Suppressor macrophage (primary cell): ENCODE measurements at regions not wholly inside any gene's neighbourhood (a gene's known extent, or its start where the extent isn't known, plus 50 kb on each side); places are given as distances from the start of the nearest gene placed in this dataset.
A peak's percentile ranks its signal among the peaks of the same experiment; 100 is the strongest.
"Not testable (repeated sequence)": the region's sequence is repeated elsewhere in the genome, so short reads cannot be mapped to it uniquely, and the experiment has no call there.

Experiments used
- DNase-seq, 4 experiments: peaks; one replicate each; pipeline ENCODE4 v3.0.0-alpha.2; 2020 to 2022

GRCh38 chr1:161454865-161455707 is 50.2 kb upstream of the FCGR2A start:
- DNase-seq: not testable (repeated sequence)

DNA sequence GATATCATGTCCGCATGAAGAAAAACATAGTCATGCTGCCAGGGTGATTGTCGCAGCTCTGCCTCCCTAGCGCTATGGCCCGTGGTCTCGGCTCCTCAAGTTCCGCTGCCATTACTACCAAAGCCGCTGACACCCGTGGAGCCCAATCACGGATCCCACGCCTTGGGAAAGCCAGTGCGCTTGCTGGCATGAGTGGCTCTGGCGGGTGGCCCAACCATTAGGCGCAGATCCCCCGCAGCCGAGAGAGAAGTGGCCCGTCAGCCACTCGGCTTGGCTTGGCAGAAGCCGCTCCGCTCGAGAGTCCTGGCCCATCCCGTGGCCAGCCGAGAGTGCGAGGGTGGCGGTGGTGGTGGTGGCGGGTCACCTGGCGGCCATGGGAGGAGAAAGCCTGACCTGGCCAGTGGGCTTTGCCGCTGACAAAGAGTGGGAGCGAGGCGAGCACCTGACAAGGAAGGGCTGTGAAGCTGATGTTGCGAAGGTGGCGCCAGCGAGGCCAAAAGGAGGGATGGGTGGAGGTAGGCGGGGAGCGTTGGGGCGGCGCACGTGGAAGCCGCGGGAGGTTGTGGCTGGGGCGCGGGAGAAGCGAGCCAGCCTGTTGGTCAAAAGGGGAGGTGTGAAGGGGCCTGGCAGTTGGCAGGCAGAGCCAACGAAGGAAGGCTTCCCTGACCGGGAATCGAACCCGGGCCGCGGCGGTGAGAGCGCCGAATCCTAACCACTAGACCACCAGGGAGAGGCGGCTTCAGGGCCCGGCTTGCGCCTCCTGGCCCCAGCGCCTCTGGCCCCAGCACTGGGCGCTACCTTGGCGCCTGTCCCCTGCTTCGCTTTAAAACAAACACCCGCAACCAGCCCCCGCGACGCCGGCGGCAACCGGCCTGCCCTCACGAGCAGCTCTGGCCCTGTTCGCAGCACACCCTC is 51.0 kb upstream of the FCGR2A start:
- not testable (repeated sequence) for DNase-seq

- not testable (repeated sequence) for DNase-seq
Measured at GRCh38 chr1:161451698-161452348, 53.4 kb upstream of the FCGR2A start.

- not testable (repeated sequence) for DNase-seq
Measured at GRCh38 chr1:161447760-161448332, 57.4 kb upstream of the FCGR2A start.

DNA sequence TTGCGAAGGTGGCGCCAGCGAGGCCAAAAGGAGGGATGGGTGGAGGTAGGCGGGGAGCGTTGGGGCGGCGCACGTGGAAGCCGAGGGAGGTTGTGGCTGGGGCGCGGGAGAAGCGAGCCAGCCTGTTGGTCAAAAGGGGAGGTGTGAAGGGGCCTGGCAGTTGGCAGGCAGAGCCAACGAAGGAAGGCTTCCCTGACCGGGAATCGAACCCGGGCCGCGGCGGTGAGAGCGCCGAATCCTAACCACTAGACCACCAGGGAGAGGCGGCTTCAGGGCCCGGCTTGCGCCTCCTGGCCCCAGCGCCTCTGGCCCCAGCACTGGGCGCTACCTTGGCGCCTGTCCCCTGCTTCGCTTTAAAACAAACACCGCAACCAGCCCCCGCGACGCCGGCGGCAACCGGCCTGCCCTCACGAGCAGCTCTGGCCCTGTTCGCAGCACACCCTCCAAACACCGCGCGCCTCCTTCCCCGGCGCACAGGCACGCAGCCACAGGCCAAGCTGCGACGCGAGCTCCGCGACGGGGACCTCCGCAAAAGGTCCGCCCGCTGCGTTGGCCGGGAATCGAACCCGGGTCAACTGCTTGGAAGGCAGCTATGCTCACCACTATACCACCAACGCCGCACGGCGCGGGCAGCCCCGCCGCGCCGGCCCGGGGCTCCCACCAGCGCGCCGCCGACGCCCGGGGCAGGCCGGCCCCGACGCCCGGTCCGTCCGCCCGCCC is 58.1 kb upstream of the FCGR2A start:
- not testable (repeated sequence) for DNase-seq

- DNase-seq: not testable (repeated sequence)
Measured at GRCh38 chr1:161444725-161445124, 60.5 kb upstream of the FCGR2A start.

DNA sequence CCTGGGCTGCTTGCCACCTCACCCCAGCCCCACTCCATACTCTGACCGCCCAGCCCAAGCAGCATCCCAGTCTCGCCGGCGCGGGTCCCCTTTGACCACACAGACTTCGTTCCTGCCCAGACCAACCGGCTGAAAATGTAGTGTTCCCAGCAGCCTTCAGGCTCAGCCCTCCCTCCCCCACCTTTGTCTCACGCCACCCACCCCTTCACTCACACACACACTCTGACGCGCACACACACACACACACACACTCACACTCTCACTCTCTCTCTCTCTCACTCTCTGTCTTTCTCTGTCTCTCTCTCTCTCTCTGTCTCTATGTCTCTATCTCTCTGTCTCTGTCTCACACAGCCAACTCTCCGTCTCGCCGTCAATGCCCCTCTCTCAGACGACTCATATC is 61.0 kb upstream of the FCGR2A start:
- DNase-seq: not testable (repeated sequence)

DNA sequence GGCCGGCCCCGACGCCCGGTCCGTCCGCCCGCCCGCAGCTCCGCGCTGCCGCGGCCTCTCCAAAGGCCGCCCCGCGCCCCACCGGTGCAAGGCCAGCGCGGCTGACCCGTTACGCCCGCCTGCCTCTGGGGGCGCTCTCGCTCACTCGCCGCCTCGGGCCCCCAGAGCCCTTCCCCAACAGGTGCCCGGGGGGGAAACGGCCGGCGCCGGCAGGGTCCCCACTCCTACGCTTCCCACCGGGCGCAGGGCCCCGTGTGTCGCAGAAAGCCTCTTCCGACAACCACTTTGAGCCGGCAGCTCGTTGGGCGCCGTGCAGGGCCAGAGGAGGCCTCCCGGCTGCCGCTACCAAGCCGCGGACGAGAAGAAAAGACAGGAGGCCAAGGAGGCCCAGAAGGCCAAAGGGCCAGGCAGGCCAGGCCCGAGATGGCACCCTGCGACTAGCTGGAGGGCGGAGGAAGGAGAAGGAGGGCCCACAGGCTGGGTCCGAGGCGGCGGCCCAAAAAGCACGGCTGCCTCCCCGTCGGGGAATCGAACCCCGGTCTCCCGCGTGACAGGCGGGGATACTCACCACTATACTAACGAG is 64.9 kb upstream of the FCGR2A start:
- peak; percentile 65 to 87 (median 74) for DNase-seq

DNA sequence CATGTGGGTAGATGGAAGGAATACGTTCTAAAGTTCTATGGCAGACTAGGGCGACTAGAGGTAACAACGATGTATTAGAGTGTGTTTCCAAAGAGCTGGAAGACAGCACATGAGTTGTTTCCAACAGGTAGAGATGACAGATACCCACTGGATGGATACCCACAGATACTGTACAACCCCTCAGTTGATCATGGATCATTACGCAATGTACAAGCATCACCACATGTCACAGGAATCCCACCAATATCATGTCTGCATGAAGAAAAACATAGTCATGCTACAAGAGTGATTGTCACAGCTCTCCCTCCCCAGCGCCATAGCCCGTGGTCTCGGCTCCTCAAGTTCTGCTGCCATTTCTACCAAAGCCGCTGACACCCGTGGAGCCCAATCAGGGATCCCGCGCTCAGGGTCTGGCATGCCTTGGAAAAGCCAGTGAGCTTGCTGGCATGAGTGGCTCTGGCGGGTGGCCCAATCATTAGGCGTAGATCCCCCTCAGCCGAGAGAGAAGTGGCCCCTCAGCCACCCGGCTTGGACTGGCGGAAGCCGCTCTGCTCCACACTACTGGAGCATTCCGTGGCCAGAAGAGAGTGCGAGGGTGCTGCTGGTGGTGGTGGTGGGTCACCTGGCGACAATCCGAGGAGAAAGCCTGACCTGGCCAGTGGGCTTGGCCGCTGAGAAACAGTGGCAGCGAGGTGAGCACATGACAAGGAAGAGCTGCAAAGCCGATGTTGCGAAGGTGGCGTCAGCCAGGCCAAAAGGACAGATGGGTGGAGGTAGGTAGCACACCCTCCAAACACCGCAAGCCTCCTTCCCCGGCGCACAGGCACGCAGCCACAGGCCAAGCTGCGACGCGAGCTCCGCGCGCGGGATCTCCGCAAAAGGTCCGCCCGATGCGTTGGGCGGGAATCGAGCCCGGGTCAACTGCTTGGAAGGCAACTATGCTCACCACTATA is 65.7 kb upstream of the FCGR2A start:
- peak in 2 of 4 experiments; percentile 2 to 16 for DNase-seq

DNA sequence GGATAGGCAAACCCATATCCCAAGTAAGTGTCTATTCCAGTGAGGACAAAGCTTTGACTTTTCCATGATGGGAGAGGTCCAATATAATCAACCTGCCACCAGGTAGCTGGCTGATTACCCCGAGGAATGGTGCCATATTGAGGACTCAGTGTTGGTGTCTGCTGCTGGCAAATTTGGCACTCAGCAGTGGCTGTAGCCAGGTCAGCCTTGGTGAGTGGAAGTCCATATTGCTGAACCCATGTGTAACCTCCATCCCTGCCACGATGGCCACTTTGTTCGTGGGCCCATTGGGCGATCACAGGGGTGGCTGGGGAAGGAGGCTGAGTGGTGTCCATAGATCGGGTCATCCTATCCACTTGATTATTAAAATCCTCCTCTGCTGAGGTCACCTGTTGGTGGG is 65.5 kb upstream of the CFAP126 start:
- not testable (repeated sequence) for DNase-seq

DNA sequence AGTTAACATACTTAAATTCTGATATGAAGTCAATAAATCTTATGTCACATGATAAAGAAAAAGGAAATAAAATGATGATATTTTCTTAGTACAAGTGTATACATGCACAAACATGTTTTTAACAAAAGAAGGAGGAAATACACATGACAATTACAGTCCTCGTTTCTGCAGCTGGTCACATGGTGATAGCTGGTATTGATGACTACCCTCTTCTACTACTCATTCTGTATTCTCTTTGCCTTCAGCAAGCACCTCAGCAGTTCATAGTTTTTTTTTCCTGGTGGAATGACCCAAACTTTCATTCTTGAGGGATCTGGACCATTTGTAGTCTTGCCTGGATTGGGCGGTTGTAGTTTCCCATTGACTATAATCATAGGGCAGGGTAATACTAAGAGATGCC is 64.4 kb upstream of the CFAP126 start:
- DNase-seq: no peak

DNA sequence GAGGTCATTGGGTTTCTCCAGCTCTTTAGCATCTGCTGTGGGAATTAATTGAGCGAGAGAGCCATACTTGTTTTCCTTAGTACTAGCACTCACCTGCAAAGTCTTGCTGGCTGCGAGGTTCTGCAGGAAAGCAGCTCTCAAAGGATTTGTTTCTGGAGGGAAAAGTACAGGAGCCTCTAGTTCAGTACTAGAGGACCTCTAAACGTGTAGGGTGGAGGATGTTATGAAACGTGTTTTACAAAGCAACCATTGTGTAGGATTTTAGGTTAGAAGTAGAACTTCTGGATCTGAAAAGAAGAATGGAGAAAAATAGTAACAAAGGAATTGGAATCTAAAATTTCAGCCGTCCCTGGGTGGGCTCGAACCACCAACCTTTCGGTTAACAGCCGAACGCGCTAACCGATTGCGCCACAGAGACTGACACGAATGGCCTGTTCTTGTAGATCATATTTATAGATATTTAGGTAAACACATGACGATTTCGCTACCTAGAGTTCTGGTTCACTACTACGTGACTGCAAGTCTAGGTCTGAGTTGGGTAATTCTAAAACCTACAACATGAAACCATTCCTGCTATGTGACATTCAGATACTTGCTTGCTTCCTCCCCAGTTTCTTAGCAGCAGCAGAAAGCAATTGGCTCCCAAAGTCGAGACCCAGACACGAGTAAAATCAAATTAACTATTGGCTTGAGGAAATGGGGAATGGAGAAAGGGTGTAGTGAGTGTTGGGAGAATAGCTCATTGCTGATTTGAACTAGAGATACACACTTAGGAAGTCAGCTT is 60.2 kb upstream of the CFAP126 start:
- DNase-seq: peak; percentile 21 to 42 (median 36)

DNA sequence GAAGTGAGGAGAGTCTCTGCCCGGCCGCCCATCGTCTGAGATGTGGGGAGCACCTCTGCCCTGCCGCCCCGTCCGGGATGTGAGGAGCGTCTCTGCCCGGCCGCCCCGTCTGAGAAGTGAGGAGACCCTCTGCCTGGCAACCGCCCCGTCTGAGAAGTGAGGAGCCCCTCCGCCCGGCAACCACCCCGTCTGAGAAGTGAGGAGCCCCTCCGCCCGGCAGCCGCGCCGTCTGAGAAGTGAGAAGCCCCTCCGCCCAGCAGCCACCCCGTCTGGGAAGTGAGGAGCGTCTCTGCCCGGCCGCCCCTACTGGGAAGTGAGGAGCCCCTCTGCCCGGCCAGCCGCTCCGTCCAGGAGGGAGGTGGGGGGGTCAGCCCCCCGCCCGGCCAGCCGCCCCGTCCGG is 55.2 kb upstream of the CFAP126 start:
- DNase-seq: not testable (repeated sequence)

GRCh38 chr1:161421456-161421855 is 53.8 kb upstream of the CFAP126 start:
- no peak for DNase-seq

GRCh38 chr1:161420763-161421455 is 53.2 kb upstream of the CFAP126 start:
- DNase-seq: no peak

- DNase-seq: not testable (repeated sequence)
Measured at GRCh38 chr1:161417536-161417935, 49.9 kb upstream of the CFAP126 start.
